Pons (tissue), 1 donor: ENCODE measurements at regions not wholly inside any gene's neighbourhood (a gene's known extent, or its start where the extent isn't known, plus 50 kb on each side); places are given as distances from the start of the nearest gene placed in this dataset.
"Not testable (repeated sequence)": the region's sequence is repeated elsewhere in the genome, so short reads cannot be mapped to it uniquely, and the experiment has no call there.

Source experiments
- DNase-seq: peaks from one replicate; pipeline ENCODE4 v3.0.0-alpha.2; 2016; ENCODE audit warnings: low spot score

- no peak for DNase-seq
Observed at GRCh38 chr6:4354181-4354580, 218.8 kb upstream of the ECI2 start.

DNA sequence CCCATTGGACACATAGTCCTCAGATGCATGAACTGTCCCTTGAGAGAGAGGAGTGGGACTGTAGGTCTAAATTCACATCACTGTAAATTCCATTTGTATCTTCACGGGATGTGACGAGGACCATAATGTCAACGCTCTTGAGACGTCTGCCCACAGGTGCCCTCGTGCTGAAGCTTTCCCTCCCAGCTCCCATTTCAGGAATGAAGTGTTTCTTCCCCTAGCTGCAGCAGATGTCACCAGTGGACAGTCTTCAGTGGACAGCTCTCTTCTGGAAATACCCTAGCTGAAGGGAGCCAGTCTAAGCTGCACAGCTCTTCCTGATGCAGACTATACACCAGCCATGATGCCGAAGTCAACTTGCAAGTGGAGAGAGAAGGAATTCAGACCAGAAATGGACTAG lies 217.4 kb upstream of the ECI2 start:
- no peak for DNase-seq

DNA sequence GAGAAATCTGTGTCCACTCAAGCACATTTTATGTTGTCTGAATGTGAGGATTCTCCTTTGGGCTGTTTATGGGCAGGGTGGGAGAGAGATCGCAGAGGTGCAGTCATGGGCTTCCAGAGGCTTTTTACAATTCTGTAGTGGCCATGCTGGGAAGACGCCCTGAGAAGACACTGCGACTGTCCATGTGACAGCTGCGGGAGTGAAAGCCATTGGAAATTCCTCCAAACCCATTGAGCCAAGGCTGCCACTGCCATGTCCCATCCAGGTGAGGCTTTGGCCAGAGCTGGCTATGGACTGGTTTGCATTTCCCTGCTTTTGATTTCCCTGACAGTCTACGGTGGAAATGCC lies 216.9 kb upstream of the ECI2 start:
- DNase-seq, result no peak

GRCh38 chr6:4351520-4352321 lies 216.3 kb upstream of the ECI2 start:
- DNase-seq, result peak; percentile 60

- no peak for DNase-seq
Observed at GRCh38 chr6:4350567-4351519, 215.5 kb upstream of the ECI2 start.

GRCh38 chr6:4349931-4350330 lies 214.6 kb upstream of the ECI2 start:
- DNase-seq, result no peak

DNA sequence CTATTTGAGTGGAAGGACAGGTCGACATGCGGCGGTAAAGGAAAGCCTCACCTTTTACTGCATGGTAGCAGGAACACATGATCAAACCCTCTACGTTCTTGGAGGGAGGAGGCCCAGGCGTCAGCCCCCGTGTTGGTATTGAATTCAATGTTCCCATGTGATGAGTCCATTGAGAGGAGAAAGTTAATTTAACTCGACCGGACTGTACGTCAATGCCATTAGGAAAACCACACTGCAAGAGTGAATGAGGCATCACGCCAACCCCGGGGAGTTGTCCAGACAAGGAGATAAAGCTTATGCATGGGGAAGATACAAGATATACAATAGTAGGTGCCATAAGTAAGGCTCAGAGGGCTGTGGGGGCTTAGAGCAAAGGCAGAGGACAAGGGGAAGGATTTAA lies 213.9 kb upstream of the ECI2 start:
- no peak for DNase-seq

DNA sequence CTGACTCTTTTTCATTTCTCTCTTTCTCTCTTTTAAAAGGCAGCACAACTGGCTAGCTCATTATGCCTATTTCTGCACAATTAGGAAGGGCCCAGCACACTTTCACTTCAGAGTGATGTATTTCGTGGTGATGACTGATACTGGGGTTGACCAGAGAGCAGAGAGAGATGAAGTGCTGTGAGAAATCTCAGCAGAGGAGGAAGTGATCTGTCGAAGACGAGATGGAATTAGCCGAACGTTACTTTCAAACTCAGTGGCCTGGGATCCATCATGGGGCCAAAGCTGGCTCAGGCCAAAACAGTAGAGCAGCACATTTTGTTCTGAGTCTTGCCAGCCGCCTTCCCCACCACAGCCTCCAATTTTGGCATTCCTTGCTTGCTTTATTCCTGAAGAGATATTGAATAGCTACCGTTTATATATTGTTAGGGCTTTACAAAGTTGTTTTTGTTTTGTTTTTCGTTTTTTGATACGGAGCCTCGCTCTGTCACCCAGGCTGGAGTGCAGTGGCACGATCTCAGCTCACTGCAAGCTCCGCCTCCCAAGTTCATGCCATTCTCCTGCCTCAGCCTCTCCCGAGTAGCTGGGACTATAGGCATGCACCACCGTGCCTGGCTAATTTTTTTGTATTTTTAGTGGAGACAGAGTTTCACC lies 213.2 kb upstream of the ECI2 start:
- DNase-seq, result no peak

GRCh38 chr6:4347877-4348276 lies 212.5 kb upstream of the ECI2 start:
- no peak for DNase-seq

DNA sequence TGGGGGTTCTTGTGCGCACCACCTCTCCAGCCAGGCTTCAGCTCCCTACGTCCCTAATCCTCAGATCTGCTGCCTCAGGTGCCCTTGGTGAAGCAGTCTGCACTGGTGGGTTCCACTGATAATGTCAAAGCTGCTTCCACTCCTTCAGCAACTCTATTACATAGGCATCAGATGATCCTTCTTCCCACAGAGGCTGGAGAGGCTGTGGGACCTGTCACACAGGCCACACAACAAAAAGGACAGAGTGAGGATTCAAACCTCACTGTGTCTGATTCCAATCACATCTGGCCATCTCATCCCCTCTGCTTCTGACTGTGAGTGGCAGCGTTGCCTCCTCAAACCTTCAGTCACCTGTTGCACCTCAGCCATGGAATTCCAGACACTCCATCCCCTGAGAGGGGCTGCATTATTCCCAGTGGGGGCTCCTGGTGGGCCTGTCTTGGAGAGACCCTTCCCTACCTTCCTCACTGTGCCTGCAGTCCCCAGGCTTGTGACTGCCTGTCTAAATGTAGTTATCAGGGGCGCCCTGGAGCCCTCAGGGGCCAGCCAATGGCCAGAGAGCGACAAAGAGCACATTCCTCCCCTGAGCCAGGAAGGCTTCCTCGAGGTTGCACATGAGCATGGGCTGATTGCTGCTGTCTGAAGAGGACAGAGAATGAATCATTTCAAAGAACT lies 211.4 kb upstream of the ECI2 start:
- DNase-seq, result no peak

DNA sequence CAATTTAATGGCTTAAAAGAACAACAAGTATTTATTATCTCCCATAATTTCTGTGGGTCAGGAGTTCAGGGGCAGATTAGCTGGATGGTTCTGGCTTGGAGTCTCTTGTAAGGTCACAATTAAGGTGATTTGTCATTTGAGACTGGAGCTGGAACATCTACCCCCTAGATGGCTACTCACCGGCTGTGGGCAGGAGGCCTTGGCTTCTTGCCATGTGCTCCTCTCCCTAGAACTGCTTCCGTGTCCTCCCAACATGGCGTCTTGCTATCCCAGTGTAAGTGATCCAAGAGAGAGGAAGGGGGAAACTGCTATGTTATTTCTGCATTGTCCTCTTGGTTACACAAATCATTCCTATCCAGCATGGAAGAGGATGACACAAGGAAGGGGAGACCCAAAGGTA lies 210.2 kb upstream of the ECI2 start:
- DNase-seq, result no peak

DNA sequence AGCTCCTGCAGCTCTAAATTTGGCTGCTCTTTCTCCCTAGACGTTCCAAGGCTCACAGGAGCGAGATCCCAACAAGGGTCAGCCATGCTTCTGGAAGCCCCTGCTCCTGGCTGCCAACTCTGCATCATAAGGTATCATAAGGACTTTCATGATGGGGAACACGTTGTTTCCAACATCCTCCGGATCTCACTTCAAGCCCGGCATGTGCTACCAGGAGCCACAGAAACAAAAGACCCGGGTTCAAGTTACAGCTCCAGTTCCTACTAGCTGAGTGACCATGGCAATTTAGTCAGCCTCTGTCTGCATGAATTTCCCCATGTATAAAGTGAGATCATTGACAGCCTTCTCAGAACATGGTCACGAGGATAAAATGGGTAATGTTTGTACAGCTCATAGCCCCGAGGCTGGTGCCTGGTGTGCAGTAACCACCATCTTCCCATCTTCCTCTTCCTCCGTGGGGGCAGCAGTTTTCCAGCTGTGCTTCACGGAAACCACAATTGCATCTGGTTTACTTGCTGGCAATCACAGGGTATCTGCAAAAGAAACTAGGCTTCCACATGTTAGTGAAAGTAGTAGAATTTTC lies 209.0 kb upstream of the ECI2 start:
- DNase-seq, result no peak

DNA sequence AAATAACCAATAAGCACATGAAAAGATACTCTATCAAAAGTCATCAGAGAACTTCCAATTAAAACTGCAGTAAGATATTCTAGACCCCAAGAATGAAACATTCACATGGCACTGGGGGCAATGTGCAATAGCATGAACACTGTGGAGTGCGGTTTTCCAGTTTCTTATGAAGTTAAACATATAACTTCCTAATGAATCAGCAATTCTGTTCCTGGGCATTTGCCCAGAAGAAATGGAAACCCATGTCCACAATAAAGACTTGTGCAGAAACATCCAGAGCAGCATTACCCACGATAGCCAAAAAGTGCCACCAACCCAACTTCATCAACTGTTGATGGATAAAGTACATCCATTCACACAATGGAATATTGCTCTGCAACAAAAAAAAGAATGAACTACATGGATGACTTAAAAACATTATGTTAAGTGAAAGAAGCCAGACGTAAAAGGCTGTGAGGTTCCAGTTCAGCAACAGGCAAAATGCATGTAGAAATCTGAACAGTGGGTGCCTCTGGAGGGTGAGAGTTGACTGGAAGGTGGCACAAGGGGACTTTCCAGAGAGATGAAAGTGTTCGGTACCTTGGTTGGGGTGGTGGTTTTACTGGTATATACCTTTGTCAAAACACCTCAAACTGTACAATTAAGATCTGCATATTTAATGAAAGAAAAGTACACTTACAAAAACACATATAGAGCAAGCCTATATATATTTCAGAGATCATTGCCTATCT lies 207.2 kb upstream of the ECI2 start:
- DNase-seq, result no peak

DNA sequence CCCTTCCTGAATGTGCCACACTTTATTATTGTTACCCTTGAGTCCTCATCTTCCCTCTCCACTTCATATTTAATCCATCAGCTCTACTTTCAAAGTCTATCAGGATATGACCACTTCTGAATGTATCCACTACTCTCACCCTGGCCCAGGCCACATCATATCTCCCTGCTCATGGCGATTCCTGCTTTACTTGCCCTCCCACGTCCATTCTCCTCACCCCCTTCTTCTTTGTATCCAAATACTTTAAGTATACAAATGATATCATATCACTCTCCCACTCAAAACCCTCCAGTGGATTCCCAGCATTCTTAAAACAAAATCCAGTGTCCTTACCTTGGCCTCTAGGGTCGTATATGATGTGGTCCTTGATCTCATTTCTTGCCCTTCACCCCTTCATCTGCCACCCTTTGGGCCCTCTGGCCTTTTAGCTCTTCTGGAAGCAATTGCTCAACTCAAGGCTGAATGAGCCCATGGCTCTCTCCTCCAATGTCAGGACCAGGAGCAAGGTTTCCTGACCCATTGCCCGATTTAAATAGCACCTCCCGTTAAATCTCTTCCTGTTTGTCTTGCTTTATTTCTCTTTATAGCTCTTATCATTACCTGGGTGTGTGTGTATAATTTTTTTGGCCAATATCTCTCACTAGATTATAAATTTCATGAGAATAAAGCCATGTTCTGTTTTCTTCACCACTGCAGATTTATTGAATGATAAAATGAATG lies 205.9 kb upstream of the ECI2 start:
- no peak for DNase-seq

DNA sequence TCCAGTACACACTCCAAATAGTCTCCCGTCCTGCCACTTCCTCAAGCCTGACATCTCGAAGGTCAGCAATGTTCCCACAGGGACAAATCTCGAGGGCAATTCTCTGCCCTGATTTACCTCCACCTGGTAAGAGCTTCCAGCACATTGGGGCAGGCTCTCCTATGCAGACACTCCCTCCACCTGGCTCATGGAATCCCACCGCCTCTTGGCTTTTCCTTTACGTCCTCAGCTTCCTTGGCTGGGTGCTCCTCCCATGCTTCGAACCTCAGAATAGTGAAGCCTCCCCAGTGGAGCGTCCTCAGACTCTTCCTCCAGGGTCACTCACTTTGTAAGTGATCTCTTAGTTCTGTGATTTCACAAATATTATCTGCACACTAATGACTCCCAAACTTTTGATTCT lies 205.2 kb upstream of the ECI2 start:
- DNase-seq, result no peak

- DNase-seq, result no peak
Observed at GRCh38 chr6:4338884-4339283, 203.5 kb upstream of the ECI2 start.

- DNase-seq, result no peak
Observed at GRCh38 chr6:4336778-4337442, 201.5 kb upstream of the ECI2 start.

DNA sequence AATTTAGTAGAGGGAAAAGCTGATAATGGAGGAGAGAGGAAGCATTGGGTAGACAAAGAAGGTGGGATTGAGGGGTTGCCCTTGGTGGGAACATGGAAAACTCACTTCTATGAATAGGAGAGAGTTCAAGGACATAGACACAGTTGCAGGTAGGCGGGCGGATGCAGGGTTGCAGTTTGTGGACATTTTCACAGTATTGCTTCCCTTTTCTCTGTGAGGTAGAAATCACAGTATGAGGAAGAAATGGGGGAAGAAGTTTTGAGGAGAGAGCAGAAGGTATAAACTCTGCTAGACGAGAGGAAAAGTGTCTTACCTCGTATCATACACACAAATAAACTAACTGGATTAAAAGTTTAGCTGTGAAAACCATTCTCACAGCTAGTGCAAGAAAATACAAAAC lies 200.7 kb upstream of the ECI2 start:
- DNase-seq, result no peak

DNA sequence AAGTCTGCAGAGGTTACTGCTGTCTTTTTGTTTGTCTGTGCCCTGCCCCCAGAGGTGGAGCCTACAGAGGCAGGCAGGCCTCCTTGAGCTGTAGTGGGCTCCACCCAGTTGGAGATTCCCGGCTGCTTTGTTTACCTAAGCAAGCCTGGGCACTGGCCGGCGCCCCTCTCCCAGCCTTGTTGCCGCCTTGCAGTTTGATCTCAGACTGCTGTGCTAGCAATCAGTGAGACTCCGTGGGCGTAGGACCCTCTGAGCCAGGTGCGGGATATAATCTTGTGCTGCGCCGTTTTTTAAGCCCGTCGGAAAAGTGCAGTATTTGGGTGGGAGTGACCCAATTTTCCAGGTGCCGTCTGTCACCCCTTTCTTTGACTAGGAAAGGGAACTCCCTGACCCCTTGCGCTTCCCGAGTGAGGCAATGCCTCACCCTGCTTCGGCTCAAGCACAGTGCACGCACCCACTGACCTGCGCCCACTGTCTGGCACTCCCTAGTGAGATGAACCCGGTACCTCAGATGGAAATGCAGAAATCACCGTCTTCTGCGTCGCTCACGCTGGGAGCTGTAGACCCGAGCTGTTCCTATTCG lies 198.9 kb upstream of the ECI2 start:
- not testable (repeated sequence) for DNase-seq

DNA sequence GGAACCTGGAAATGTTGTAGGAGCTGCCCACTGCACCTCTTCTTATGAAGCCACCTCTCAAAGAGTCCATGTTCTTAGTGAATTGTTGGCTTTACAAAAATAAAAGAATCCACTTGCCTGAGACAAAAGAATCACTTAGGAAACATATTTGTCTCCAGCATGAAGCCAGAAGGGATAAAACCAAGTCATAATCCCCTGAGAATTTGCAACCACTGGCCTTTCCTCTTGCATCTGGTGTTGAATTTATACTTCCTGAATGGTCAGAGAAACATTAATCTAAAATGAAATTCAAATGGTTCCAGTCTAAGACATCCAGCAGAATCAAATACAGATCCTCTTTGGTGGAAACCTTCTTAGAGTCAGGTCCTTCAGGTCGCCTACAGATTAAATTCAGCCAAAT lies 192.5 kb upstream of the ECI2 start:
- DNase-seq, result no peak
